ENCODE measurements at regions not wholly inside any gene's neighbourhood (a gene's known extent, or its start where the extent isn't known, plus 50 kb on each side); places are given as distances from the start of the nearest gene placed in this dataset.

GRCh38 chr13:22062478-22063205 lies 391.8 kb downstream of the FGF9 start:
- POLR2A ChIA-PET: no interaction called here
- 56% methylated on average over 5 of the region's 8 CpGs for WGBS (ENCODE audit: insufficient coverage)

More at GRCh38 chr13:22062478-22063205, 391.8 kb downstream of the FGF9 start:
- H3K9me3 ChIP-seq (ENCODE audit: control extremely low read depth in 1 of 3, control insufficient read depth in 2 of 3, insufficient read depth in 1 of 3, low read length in 2 of 3): no peaks in the 10 kb centered on the region
- no peaks in the 10 kb centered on the region for H4K20me1 ChIP-seq (ENCODE audit: control insufficient read depth, insufficient read depth, low read length, poor library complexity, severe bottlenecking)
- Mint-ChIP-seq H3K4me3 (peak overlapping the region; percentile 58), H3K4me1 (peaks cover 58% of the 10 kb centered on the region), H3K9me3 (ENCODE audit: insufficient read depth) (no peaks in the 10 kb centered on the region), H3K27ac (peak overlapping the region; percentile 89), H3K27me3 (no peaks in the 10 kb centered on the region)
- peak overlapping the region; percentile 69 to 81 for H3K27ac ChIP-seq (ENCODE audit: low read length in 2 of 2)
- H2AFZ ChIP-seq (ENCODE audit: insufficient read depth, low read depth, low read length, poor library complexity, severe bottlenecking): peak overlapping the region; percentile 68
- peak overlapping the region; percentile 25 for H3K9ac ChIP-seq (ENCODE audit: low read length)
- no peaks in the 10 kb centered on the region for H3K79me2 ChIP-seq (ENCODE audit: control insufficient read depth, insufficient read depth, low read length)
- DNase-seq (no peak), ATAC-seq (ENCODE audit: low read depth) (no peak)
- peak overlapping the region in 3 of 5 experiments; percentile 1 to 34 (median 25) for H3K4me3 ChIP-seq (ENCODE audit: control extremely low read depth in 1 of 5, extremely low read depth in 1 of 5, insufficient read depth in 1 of 5, low read depth in 2 of 5, low read length in 4 of 5)
- H3K27me3 ChIP-seq (replicated peaks in 1 of 4; ENCODE audit: control extremely low read depth in 1 of 4, control insufficient read depth in 3 of 4, insufficient read depth in 4 of 4, low read length in 3 of 4): no peaks in the 10 kb centered on the region
- H3K4me2 ChIP-seq (replicated peaks; ENCODE audit: low read depth, low read length, poor library complexity, severe bottlenecking): peak overlapping the region; percentile 54
- CTCF ChIA-PET: interaction anchor here (1.3 to 2.4 kb wide), 2 partner anchors 52 to 215 kb away, joined by 3 to 17 read pairs; no protein-coding TSS in a partner anchor
- no peak for TF ChIP-seq EZH2 (IDR thresholded peaks at IDR 0.05; ENCODE audit: borderline replicate concordance, insufficient read depth, low read depth, low read length, poor library complexity, severe bottlenecking)
- no peak for TF ChIP-seq CTCF (IDR thresholded peaks at IDR 0.05)
- intact Hi-C loops (cut with micrococcal nuclease): loop anchor here (1.0 to 5.0 kb wide), 3 partner anchors 52 to 390 kb away; partner anchors contain the start of gene FGF9
- H3K36me3 ChIP-seq (replicated peaks in 1 of 2; ENCODE audit: control extremely low read depth in 1 of 2, control insufficient read depth in 1 of 2, extremely low read depth in 1 of 2, insufficient read depth in 2 of 2, low read length in 1 of 2): no peaks in the 10 kb centered on the region
- H3K4me1 ChIP-seq (ENCODE audit: control insufficient read depth in 2 of 2, insufficient read depth in 2 of 2, low read length in 2 of 2): peaks cover 35 to 36% of the 10 kb centered on the region in 2 donors

Data from B cell (primary cell).